GM19455 (cell line): ENCODE measurements at regions not wholly inside any gene's neighbourhood (a gene's known extent, or its start where the extent isn't known, plus 50 kb on each side); places are given as distances from the start of the nearest gene placed in this dataset.
"Not testable (repeated sequence)": the region's sequence is repeated elsewhere in the genome, so short reads cannot be mapped to it uniquely, and the experiment has no call there.

ENCODE experiments used
- ATAC-seq: cut with Tn5 transposase; IDR thresholded peaks from one replicate; pipeline ENCODE4 v1.9.1; 2021; ENCODE audit not compliant: unreplicated experiment

DNA sequence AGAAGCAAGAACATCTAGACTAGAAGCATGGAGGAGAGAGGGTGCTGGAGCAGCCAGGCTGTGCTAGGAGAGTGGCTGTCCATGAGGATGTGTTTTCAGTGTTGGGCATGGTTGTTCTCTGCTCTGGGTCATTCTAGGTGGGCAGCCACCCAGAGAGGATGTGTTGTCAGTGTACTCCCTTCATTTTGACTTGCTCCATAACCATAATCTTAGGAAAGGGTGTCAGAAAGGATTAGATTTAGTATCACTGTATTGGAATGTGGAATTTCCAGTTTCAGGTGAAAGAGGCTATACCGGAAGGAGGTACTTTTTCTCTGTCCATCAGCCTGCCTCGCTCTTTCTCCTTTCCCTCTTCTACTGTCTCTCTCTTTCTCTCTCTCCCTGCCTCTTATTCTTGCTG is 474.5 kb upstream of the PODXL start:
- no peak for ATAC-seq

DNA sequence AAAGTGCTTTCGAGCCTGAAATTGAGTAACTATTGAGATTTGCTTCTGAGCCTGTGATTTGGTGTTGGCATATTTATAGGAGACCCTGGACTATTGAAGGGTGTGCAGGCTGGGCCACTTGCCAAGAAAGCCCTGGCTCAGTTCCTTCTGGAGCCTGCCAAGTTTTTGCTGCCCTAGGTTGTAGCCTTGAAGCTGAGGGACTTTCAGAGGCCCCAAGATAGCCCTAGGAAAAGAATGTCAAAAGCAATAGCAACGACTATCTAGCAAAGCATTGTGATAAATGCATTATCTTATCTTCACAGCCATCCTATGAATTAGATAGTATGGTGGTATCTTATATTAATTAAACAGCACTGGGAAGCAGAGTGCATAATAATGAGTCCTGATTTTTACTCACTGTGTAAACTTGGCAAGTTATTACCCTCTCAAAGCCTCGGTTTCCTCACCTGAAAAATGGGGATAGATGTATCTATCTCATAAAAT is 473.7 kb upstream of the PODXL start:
- ATAC-seq, result no peak

DNA sequence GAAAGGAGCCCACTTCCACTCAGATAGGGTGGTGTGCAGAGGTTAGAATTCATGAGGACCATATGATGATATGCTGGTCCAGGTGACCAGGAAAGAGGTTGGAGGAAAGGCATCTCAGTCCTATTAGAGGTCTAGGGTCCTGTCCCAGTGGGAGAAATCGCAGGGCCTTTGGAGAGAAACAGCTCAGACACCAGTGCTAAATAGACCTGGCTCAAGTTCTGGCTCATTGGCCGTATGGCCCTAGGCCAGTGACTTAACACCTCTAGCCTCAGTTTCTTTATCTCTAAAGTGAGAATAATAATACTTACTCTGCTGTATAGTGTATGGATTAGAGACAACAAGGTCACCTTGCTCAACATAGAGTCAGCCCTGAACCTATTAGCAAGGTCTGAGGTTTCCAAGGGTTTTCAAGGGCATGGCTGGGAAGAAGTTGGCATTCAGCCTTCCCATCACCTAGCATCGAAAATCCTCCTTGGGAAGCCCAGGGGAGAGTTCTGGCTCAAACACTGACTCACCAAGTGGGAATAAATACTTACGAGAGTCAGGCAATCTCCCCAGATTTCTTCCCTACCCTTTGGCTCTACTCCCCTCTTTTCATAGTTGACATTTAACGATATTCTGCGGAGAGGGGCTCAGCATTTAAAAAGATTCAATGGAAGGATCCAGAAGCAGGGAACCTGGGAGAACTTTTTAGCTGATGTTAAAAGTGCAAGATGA is 473.1 kb upstream of the PODXL start:
- no peak for ATAC-seq

DNA sequence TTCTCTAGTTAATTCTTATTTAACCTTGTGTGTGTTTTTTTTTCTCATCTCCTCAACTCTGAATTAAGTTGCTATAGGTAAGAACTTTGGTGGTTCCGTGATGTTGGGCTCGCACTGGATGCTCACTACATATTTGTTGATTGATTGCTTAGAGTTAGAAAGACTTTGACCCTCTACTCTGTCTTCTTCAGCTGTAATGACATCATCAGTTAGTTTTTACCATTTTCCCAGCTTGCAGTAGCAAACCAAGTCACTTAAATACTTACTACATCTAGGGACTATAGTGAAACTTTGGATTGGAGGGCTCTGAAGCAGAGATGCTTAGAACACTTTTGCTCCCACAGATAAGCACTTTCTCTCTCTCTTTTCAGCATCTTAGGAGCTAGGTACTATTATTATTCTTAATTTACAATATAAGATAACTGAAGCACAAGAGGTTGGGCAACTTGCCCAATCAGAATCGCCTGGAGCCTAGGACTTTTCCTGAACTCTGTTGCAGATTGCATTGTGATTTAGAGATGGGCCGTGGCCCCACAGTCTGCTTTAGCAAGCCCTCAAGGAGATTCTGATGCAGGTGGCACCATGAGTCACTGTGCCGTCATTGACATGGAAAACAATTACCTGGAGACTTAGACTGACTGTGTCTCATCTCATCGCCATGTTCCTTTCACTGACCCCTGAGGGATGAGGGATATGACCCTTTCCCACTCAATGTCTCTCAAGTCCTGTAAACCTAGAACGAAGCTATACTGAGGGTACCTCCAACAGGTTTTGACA is 471.9 kb upstream of the PODXL start:
- ATAC-seq, result no peak

DNA sequence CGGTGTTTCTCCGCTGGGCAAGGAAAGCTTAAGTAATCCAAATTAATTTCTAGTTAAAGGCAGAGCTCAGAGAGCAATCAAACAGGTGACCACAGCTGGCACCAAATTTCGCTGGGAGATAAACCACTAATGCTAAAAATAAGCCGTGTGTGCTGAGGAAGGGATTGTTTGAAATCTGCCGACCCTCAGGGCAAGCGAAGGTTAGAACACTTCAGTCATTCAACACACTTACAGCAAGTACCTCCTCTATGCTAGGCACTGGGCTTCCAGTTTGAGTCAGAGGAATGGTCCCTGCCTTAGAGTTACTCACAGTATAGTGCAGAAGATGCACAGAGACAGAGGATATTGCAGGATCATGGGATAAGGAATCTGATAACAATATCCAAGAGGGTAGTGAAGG is 467.9 kb upstream of the PODXL start:
- no peak for ATAC-seq

DNA sequence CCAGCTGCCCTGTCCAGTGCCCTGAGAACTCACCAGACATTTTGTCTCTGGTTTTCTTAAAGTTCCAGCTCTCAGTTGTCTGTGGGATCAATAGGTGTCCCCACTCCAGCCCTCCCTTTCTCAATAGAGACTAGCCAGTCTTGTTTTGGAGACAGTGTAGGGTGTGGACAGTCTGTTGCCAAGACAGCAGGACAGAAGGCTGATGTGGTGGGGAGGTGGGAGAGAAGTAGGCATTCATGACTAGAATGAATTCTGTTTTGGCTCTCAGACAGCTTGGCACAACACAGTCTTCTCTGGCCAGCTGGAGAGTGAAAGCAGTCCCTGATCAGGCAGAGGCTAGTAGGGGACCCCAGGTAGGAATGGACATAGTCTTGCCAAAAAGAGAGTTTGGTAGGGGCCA is 467.0 kb upstream of the PODXL start:
- no peak for ATAC-seq

DNA sequence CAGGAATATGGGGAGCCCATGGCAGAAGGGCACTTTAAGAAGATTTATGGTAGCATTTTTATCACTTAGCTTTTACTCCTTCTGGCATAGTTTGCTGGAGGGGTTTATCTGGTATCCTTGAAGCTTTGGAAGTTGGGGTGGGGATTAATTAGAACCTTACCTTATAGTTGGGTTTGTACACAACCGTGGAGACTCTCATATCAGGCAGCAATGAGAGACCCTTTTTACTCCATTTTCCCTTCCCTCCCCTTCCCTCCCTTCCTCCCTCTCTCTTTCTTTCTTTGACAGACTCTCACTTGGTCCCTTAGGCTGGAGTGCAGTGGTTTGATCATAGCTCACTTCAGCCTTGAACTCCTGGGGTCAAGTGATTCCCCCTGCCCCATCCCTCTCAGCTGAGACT is 465.8 kb upstream of the PODXL start:
- no peak for ATAC-seq

DNA sequence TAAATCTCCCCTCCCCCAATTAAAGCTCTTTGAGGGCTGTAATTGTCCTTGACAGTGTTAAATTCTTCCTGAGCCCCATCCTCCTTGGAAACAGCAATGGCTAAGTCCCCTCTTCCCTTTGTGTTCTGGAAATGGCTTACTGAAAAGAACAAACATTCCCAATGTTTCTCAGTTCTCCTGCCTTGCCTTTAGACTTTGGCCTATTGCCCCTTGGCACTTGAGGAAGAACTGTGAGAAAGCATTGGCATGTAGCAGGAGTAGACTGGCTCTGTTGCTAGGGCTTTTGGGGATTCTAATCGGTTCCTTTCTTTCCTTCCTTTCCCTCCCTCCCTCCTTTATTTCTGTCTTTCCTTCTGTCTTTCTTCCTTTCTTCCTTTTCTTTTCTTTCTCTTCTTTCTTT is 463.3 kb upstream of the PODXL start:
- ATAC-seq, result no peak

DNA sequence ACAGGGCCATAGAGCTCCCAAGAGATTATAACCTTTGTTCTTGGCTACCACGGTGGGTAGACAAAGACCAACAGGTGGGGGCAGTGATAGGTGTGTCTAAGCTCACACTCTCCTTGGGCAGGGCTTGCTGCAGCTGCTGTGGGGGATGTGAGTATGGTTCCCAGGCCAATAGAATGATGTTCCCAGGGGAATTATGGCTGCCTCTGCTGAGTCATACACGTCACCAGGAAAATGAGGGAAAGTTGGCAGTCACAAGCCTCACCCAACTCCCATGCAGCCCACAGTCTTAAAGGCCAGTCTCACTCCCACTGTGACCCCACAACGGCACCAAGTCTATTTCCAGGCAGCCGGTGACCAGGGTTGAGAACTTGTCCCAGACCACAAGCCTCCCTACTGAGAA is 453.4 kb upstream of the PODXL start:
- no peak for ATAC-seq

DNA sequence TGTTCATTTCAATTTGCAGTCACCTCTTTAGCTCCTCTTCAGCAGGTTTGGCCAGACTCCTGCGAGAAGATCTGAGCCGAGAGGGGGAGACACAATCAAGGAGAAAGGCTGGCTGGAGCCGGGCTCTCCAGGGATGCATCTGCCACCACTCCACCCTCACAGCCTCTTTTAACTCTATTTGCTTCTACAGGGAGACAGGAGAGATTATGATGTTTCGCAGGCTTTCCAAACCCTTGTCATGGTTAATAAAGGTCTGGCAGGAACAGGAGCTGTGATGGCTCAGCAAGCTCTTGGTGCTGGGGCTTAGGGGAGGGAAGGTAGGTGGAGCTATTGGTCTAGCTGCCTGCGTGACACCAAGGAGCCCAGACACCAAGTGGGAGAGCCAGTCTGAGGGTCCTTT is 448.1 kb upstream of the PODXL start:
- ATAC-seq, result no peak

DNA sequence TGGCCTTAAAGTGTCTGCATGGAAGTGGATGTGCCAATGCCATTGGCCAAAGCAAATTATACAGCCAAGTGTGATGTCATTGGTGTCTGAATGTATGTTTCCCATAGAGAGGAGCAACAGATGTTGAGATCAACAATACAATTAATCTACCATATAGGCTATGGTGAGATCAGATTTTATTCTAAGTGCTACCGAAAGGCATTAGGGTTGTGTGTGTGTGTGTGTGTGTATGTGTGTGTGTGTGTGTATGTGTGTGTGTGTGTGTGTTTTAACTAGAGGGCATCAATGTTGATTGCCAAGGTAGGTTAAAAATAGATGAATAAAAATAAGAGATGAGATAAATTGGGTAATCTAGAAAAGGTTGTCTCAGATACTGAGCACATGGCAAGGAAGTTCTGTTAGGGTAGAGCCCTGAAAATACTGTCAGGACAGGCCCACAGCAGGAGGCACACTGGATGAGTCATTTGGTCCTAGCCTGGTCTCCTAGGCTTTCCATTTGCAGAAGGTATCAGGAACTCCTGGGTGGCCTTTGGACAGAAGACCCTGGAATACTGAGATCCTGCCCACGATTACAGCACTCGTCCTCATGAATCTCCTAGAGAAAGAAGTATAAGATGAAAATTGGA is 446.0 kb upstream of the PODXL start:
- ATAC-seq, result no peak

DNA sequence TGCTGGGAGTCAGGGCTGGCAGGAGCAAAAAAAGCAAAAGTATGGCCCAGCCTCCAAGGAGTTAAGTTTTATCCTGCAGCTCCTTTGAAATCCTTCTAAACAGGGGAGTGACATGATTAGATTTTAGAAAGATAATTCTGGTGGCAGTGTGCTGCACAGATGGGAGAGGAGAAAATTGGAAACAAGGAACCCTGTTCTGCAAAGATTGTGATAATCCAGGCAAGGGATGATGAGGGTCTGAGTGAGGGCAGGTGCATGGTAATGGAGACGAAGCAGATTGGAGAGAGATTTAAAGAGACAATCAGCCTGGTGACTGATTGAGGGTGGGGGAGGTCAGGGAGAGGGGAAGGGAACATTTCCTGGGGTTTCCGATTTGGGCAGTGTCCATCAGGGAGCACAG is 444.7 kb upstream of the PODXL start:
- no peak for ATAC-seq

DNA sequence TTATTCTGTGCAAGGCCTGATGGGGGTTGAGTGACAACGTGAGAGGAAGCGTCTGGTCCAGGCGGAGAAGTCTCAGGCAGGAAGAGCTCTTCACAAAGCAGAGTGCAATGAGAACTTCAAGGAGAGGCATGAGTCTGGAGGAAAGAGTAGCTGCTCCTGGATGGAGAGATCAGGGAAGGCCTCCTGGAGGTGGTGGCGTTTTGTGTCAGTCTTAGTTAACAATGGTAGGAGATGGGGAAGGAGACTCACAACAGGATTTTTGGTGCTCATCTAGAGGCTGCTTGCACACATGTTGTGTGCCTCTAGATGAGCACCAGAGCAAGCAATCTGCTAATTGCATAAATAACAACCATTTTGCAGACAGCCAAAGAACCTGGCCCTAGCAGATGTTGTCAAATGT is 442.8 kb upstream of the PODXL start:
- no peak for ATAC-seq

DNA sequence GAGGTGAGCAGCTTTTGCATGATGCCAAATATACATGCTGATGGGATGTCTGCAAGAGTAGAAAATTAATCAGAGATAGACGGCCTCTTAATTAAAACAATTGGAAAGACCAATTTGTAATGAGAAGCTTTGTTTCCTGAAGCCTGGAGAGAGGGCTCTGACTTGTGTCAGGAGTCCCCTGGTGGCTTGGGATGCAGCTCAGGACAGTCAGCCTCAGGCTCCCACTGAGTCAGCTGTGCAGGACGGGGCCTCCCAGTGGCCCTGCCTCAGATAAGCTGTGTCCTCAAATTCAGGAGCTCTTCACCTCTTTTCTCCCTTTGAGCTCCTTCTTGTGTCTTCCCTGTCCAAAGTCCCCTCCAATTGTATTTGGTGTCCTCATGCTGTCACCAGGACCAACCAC is 438.9 kb upstream of the PODXL start:
- no peak for ATAC-seq

DNA sequence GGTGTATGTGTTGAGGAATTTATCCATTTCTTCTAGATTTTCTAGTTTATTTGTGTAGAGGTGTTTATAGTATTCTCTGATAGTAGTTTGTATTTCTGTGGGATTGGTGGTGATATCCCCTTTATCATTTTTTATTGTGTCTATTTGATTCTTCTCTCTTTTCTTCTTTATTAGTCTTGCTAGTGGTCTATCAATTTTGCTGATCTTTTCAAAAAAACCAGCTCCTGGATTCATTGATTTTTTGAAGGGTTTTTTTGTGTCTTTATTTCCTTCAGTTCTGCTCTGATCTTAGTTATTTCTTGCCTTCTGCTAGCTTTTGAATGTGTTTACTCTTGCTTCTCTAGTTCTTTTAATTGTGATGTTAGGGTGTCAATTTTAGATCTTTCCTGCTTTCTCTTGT is 424.6 kb upstream of the PODXL start:
- ATAC-seq, result not testable (repeated sequence)

DNA sequence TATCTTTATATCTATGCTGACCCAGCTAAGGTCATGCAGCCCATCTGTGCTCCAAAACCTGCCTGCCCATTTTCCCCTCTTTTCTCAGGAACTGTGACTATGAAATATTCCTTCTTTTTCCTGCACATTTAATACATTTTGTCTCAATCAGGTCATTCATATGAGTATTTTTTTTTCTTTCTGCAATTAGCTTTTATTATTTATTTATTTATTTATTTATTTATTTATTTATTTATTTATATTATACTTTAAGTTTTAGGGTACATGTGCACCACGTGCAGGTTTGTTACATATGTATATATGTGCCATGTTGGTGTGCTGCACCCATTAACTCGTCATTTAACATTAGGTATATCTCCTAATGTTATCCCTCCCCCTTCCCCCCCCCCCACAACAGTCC is 421.7 kb upstream of the PODXL start:
- not testable (repeated sequence) for ATAC-seq

DNA sequence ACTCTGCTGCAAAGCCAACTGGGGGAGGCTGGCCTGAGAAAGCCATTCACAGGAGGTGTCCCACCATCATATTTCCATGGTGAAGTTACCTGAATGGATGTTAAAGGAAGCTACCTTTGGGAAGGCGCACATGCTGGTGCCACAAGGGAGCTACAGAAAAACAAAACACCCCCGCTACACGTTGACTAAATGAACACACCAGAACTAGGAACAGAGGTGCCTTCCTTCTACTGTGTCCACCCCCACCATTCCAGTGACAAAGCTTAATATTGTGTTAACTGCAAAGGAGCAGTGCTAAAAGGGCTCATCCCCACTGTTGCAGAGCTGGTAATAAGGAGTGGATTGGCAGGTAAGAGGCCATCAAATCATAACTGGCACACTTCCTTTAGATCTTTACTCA is 420.0 kb upstream of the PODXL start:
- ATAC-seq, result no peak

DNA sequence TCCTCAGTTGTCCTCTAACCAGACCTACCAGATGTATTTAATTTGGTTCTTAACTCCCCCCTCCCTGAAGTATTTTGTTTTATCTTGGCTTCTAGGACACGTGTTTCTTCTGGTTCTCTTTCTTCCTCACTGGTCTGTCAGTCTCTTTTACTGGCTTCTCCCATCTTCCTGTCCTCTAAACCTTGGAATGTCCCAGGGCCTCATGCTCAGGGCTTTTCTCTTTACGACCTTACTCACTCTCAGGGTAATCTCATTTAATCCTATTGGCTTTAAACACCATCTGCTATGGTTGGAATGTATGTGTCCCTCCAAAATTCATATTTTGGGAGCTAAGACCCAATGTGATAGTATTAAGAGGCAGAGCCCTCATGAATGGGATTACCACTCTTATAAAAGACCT is 418.2 kb upstream of the PODXL start:
- no peak for ATAC-seq

DNA sequence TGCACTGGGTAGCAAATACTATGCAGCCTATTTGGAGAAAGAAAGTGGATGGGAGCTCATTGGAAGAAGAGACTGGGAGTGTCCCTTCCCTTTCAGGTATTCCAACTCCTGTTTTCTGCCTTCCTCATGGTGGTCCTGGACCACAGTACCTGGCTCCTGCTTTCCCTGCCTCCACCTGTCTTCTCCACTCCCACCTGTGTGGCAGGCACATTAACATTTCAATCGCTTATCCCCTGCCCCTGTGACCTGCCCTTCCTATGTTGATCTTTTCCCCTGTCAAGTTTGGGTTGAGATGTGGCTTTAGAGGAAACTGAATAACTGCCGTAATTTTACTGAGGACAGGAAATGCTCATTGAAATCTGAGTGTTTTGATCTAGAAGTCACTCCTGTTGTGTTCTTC is 415.8 kb upstream of the PODXL start:
- no peak for ATAC-seq

DNA sequence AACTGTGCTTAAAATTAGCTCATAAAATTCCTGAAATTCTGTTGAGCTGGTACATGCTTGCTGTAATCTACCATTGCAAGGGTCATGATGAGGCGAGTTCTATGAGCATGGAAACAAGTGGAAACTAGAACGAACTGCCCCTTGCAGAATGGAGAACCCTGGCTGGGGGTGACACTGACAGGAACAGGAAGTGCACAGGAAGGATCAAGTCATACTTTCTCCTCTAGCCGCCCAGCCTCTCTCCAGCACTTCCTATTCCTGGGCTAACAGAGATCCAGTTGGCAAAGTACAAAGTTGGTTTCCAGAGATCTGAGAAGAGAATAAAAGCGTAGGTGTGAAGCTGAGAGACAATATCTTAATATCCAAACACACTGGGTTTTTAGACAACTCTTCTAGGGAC is 414.2 kb upstream of the PODXL start:
- no peak for ATAC-seq

DNA sequence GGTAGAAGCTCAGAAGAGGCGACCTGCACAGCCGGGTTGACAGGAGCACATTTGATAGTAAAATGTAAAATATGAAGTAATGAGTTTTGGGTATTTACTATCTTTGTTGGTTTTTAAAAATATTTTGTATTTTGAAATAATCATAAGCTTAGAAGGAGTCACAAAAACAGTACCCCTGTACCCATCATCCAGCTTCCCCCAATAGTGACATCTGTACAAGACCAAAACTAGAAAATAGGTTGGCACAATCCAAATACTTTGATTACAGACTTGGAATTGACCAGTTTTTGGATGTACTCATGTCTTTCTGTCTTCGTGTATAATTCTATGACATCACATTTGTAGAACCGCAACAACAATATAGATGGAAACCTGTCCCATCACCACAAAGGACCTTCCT is 413.1 kb upstream of the PODXL start:
- no peak for ATAC-seq

DNA sequence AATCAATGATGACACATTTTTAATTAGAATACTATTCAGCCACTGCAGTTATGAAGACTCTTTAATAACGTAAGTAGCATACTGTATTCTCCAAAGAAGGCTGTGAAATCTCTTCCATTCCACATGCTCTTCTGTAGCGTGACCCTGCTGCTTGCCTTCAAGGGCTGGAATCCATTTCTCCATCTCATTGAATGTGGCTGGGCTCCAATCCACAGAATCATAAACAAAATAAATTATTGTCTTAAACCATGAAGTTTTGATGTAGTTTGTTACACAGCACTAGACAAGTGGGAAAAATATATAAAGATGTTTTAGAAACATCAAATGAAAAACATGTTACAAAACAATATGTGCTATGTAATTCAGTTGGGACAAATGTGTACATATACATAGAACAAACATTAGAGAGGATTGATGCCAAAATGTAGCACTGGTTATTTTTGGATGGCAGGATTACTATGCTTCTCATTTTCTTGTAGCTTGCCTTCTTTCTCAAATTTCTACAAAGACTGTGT is 410.8 kb upstream of the PODXL start:
- ATAC-seq, result no peak
